Kidney (tissue), 13 donors: ENCODE measurements at regions not wholly inside any gene's neighbourhood (a gene's known extent, or its start where the extent isn't known, plus 50 kb on each side); places are given as distances from the start of the nearest gene placed in this dataset.

ENCODE experiments used
- DNase-seq, 5 donors: peaks; one replicate each; pipeline ENCODE4 v3.0.0-alpha.2; 2013 to 2020
- FAIRE-seq: peaks from 2 replicates; lab custom pipeline; 2012; peaks lifted over from hg19 to GRCh38; lab: Jason Lieb, UNC
- H3K27ac ChIP-seq, 2 donors: one replicate each; pipeline ENCODE4 v1.7.0; 2013; ENCODE audit warnings: low read depth in 2 of 2, low read length in 2 of 2, inconsistent platforms in 1 of 2
- H3K27me3 ChIP-seq: one replicate; pipeline ENCODE4 v1.7.1; 2013; ENCODE audit warnings: low read length, inconsistent platforms; ENCODE audit not compliant: control insufficient read depth, insufficient read depth
- H3K36me3 ChIP-seq, 3 donors: one replicate each; pipeline versions ENCODE4 v1.7.0 to v1.7.1; 2013; ENCODE audit warnings: low read length in 3 of 3, control low read depth in 1 of 3, inconsistent platforms in 1 of 3; ENCODE audit not compliant: insufficient read depth in 3 of 3, control insufficient read depth in 2 of 3
- H3K4me1 ChIP-seq, 3 donors: one replicate each; pipeline versions ENCODE4 v1.7.0 to v1.7.1; 2013; ENCODE audit warnings: low read length in 3 of 3, inconsistent platforms in 1 of 3, low read depth in 1 of 3; ENCODE audit not compliant: control insufficient read depth in 2 of 3, insufficient read depth in 2 of 3
- H3K4me3 ChIP-seq, 3 donors: one replicate each; pipeline versions ENCODE4 v1.7.0 to v1.8.1; 2013; ENCODE audit warnings: low read length in 3 of 3, control low read depth in 1 of 3, inconsistent platforms in 1 of 3
- H3K9ac ChIP-seq, 3 donors: one replicate each; pipeline versions ENCODE4 v1.7.0 to v1.7.1; 2013; ENCODE audit warnings: low read length in 3 of 3, control low read depth in 1 of 3, inconsistent platforms in 1 of 3
- H3K9me3 ChIP-seq, 3 donors: one replicate each; pipeline versions ENCODE4 v1.7.0 to v1.7.1; 2013; ENCODE audit warnings: low read length in 3 of 3, control low read depth in 1 of 3, inconsistent platforms in 1 of 3; ENCODE audit not compliant: control insufficient read depth in 2 of 3, insufficient read depth in 1 of 3
- intact Hi-C: fragments of 100-400 bp; cut with DNase I; formaldehyde crosslinking; loops from one replicate; pipeline ENCODE4 v1.11.1; 2022
- TF ChIP-seq, protein P1 (sequence below): IDR thresholded peaks from 3 replicates; pipeline ENCODE4 v1.5.1; 2012; ENCODE audit warnings: mild to moderate bottlenecking, moderate library complexity, borderline replicate concordance; ENCODE audit not compliant: insufficient read depth; ENCODE audit errors: extremely low read depth
- donor health status: control.
- donor health status: control.
- donor health status: control.
- donor health status: control.
- donor health status: control.
- donor health status: DM: yes; HTN: yes; CAD: no.
- donor health status: Normal renal cell carcinoma (clear cell type).

DNA sequence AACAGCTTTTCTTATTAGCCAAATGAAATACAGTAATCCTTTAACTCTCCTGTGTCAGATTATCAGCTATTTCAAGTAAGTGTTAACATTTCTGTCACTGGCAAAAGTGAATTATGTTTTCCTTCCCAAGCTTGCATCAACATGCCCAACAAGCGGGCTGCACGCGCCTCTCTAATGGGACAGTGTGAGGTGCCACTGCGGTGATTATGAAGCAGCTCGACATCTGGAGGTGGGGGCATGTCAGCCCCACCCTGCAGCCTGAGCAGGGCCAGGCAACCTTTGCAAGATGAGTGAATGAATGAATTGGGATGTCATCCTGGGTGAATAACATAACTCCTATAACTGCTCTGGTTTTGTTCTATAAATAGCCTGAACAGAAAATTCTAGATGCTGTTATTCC is 301.4 kb downstream of the ZNF326 start:
- no peak for FAIRE-seq

DNA sequence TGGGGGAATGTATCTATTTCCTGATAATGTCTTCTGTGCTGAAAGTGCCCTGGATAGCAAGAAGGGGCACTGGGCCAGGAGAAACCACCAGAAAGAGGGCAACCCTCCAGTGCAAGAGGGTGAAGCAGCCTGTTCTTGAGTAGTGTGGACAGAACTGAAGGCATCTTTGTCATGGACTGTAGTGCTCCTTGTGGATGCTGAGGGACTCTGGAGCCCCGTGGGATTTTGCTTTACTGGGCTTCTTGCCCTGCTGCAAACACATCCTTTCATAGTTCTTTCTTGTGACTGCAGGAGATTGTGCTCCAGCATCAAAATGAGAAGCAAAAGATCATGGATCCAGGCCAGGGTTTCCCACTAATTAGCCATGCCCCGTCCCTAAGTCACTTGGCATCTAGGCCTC is 300.6 kb downstream of the ZNF326 start:
- no peaks in the 10 kb centered on the region for H3K9me3 ChIP-seq
- no peak for DNase-seq
- H3K36me3 ChIP-seq: no peaks in the 10 kb centered on the region
- TF ChIP-seq, protein P1, sequence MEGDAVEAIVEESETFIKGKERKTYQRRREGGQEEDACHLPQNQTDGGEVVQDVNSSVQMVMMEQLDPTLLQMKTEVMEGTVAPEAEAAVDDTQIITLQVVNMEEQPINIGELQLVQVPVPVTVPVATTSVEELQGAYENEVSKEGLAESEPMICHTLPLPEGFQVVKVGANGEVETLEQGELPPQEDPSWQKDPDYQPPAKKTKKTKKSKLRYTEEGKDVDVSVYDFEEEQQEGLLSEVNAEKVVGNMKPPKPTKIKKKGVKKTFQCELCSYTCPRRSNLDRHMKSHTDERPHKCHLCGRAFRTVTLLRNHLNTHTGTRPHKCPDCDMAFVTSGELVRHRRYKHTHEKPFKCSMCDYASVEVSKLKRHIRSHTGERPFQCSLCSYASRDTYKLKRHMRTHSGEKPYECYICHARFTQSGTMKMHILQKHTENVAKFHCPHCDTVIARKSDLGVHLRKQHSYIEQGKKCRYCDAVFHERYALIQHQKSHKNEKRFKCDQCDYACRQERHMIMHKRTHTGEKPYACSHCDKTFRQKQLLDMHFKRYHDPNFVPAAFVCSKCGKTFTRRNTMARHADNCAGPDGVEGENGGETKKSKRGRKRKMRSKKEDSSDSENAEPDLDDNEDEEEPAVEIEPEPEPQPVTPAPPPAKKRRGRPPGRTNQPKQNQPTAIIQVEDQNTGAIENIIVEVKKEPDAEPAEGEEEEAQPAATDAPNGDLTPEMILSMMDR: no peak
- no peak overlapping the region for H3K27ac ChIP-seq
- H3K4me1 ChIP-seq: no peaks in the 10 kb centered on the region
- H3K4me3 ChIP-seq: no peak overlapping the region
- intact Hi-C loops: no loop called here
- no peak overlapping the region for H3K9ac ChIP-seq
- H3K27me3 ChIP-seq: no peaks in the 10 kb centered on the region
- no peak for FAIRE-seq

More for the DNA sequence above, 301.4 kb downstream of the ZNF326 start:
- no peak overlapping the region for H3K27ac ChIP-seq
- H3K4me3 ChIP-seq: no peak overlapping the region
- no peak overlapping the region for H3K9ac ChIP-seq
- no peaks in the 10 kb centered on the region for H3K4me1 ChIP-seq
- H3K27me3 ChIP-seq: no peaks in the 10 kb centered on the region
- TF ChIP-seq, protein P1: no peak
- H3K36me3 ChIP-seq: no peaks in the 10 kb centered on the region
- no peak for DNase-seq
- intact Hi-C loops: no loop called here
- no peaks in the 10 kb centered on the region for H3K9me3 ChIP-seq

DNA sequence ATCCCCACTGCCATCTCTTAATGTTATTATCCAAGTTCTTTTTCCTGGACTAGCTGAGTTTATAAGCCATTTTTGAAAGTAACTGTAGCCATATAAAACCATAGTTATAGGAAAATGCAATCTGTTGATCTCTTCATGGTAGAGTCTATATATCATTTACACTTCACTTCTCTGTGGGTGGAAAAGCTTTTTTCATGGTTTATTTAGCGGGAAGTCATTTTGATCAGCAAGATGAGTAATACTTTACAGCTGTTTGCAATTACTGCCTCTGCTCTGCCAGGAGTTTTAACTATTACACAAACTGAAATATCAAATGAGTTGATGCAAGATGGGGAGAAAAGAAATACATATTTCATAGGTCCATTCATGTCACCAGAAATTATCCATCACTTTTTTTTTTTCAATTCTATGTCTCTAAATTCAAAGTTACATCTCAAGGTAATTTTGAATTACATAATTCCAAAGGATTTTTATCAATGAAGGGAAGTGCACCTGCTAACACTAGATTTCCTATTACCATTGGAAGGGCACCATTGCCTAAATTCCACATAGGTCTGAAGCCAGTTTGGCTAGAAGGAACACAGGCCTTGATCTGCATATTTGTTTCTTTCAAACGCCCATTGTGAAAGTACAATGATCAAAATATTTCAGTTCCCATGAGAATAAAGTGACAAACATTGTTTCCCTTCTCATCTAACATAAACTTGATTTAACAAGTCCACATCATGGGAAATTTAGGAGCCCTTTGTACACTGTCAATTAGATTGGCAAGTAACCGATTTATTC is 296.7 kb downstream of the ZNF326 start:
- no peaks in the 10 kb centered on the region for H3K27me3 ChIP-seq
- H3K36me3 ChIP-seq: no peaks in the 10 kb centered on the region
- no peak overlapping the region for H3K27ac ChIP-seq
- H3K9ac ChIP-seq: no peak overlapping the region
- intact Hi-C loops: no loop called here
- DNase-seq: no peak
- TF ChIP-seq, protein P1: no peak
- no peak for FAIRE-seq
- no peaks in the 10 kb centered on the region for H3K9me3 ChIP-seq
- H3K4me3 ChIP-seq: no peak overlapping the region
- no peaks in the 10 kb centered on the region for H3K4me1 ChIP-seq
